HCT116 (cell line): ENCODE measurements at regions not wholly inside any gene's neighbourhood (a gene's known extent, or its start where the extent isn't known, plus 50 kb on each side); places are given as distances from the start of the nearest gene placed in this dataset.

ENCODE experiments used
- ATAC-seq: fragments of 200-7000 bp; cut with Tn5 transposase; 2 replicates; pipeline ENCODE4 v1.9.1; 2020; ENCODE audit warnings: mild to moderate bottlenecking, moderate library complexity
- BruUV-seq: library from RNA; stranded (reverse); fragments of 400-500 nt; replicated peaks from 2 replicates; lab custom pipeline; 2021; lab: Mats Ljungman, UMichigan
- CTCF ChIA-PET: fragments of 300-600 bp; sonication (Branson Sonifier 250); formaldehyde crosslinking; loops from one replicate; lab custom pipeline; 2021; ENCODE audit warnings: antibody characterized with exemption; lab: Charles Lee
- POLR2A ChIA-PET: fragments of 300-600, 350-600 bp; sonication (Branson Sonifier 250); formaldehyde crosslinking; loops from one replicate; lab custom pipeline; 2021; ENCODE audit warnings: antibody characterized with exemption; lab: Charles Lee
- RAD21 ChIA-PET, 2 experiments: fragments of 300-600 bp; sonication (Branson Sonifier 250); formaldehyde crosslinking; loops; one replicate each; lab custom pipeline; 2023; ENCODE audit warnings: low total read pairs in 2 of 2; ENCODE audit not compliant: uncharacterized antibody in 2 of 2, unreplicated experiment in 2 of 2, low non-redundant PET in 1 of 2; lab: Charles Lee
- DNase-seq: peaks from one replicate; pipeline ENCODE4 v3.0.0-alpha.2; 2010; ENCODE audit warnings: low read depth, low spot score
- H2AFZ ChIP-seq: fragments of 200-600 bp; shearing (Covaris generic), sonication (generic); 2 replicates; pipeline ENCODE4 v1.6.1; 2017; ENCODE audit warnings: low read depth, mixed run types, mixed read lengths, antibody characterized with exemption, low read length; ENCODE audit not compliant: poor library complexity, severe bottlenecking
- H3K27ac ChIP-seq: 2 replicates; pipeline ENCODE4 v1.5.1; 2012; ENCODE audit warnings: low read depth, low read length
- H3K27me3 ChIP-seq: fragments of 200-600 bp; sonication (generic); 2 replicates; pipeline ENCODE4 v1.6.1; 2016; ENCODE audit warnings: mixed run types, low read length, mixed read lengths; ENCODE audit not compliant: insufficient read depth
- H3K36me3 ChIP-seq, 2 experiments: fragments of 200-500 bp in 1 of 2; fragments of 200-600 bp in 1 of 2; sonication (Bioruptor generic) in 1 of 2; sonication (generic) in 1 of 2; 2 replicates each; pipeline versions ENCODE4 v1.5.1 to v1.6.1; 2014 to 2016; ENCODE audit warnings: low read length in 2 of 2, inconsistent platforms in 1 of 2, mixed read lengths in 1 of 2, mixed run types in 1 of 2; ENCODE audit not compliant: insufficient read depth in 2 of 2, control insufficient read depth in 1 of 2
- H3K4me1 ChIP-seq, 2 experiments: fragments of 200-600 bp in 1 of 2; sonication (generic) in 1 of 2; 2 replicates each; pipeline versions ENCODE4 v1.5.1 to v1.6.1; 2012 to 2017; ENCODE audit warnings: low read length in 2 of 2, inconsistent platforms in 1 of 2, mild to moderate bottlenecking in 1 of 2, mixed read lengths in 1 of 2, mixed run types in 1 of 2, moderate library complexity in 1 of 2; ENCODE audit not compliant: insufficient read depth in 2 of 2, control insufficient read depth in 1 of 2
- H3K4me2 ChIP-seq: fragments of 200-600 bp; sonication (generic); 2 replicates; pipeline ENCODE4 v1.6.1; 2017; ENCODE audit warnings: mixed run types, low read length, mixed read lengths
- H3K4me3 ChIP-seq, 2 experiments: fragments of 200-600 bp in 1 of 2; sonication (generic) in 1 of 2; replicated peaks in 1 of 2; 2 replicates each; pipeline ENCODE4 v1.5.1; 2011 to 2016; ENCODE audit warnings: low read length in 2 of 2, control low read depth in 1 of 2, low read depth in 1 of 2, mild to moderate bottlenecking in 1 of 2, mixed read lengths in 1 of 2, mixed run types in 1 of 2
- H3K79me2 ChIP-seq: fragments of 200-600 bp; sonication (generic); 2 replicates; pipeline ENCODE4 v1.6.1; 2017; ENCODE audit warnings: mild to moderate bottlenecking, mixed run types, low read length, moderate library complexity, mixed read lengths; ENCODE audit not compliant: insufficient read depth
- H3K9ac ChIP-seq: fragments of 200-600 bp; sonication (generic); 2 replicates; pipeline ENCODE4 v1.6.1; 2016; ENCODE audit warnings: low read length, mixed read lengths
- H3K9me2 ChIP-seq: fragments of 200-600 bp; sonication (generic), shearing (Covaris generic); 2 replicates; pipeline ENCODE4 v1.6.1; 2017; ENCODE audit warnings: mixed run types, mild to moderate bottlenecking, moderate library complexity; ENCODE audit not compliant: insufficient read depth
- H3K9me3 ChIP-seq, 2 experiments: fragments of 200-500 bp in 1 of 2; fragments of 200-600 bp in 1 of 2; sonication (Bioruptor generic) in 1 of 2; sonication (generic) in 1 of 2; 2 replicates each; pipeline ENCODE4 v1.6.1; 2014 to 2017; ENCODE audit warnings: low read length in 2 of 2, mixed read lengths in 2 of 2, inconsistent platforms in 1 of 2, low read depth in 1 of 2, mild to moderate bottlenecking in 1 of 2, mixed run types in 1 of 2, moderate library complexity in 1 of 2; ENCODE audit not compliant: control insufficient read depth in 1 of 2, insufficient read depth in 1 of 2
- H4K20me1 ChIP-seq: fragments of 200-600 bp; sonication (generic), shearing (Covaris generic); 2 replicates; pipeline ENCODE4 v1.6.1; 2017; ENCODE audit warnings: mixed run types, mild to moderate bottlenecking, moderate library complexity; ENCODE audit not compliant: insufficient read depth
- ATF3 ChIP-seq: IDR thresholded peaks from 2 replicates; pipeline ENCODE4 v1.6.1; 2012
- CEBPB ChIP-seq: IDR thresholded peaks from 2 replicates; pipeline ENCODE4 v1.6.1; 2012; ENCODE audit warnings: low read depth
- CTCF ChIP-seq, 3 experiments: fragments of 200-600 bp in 1 of 3; sonication (generic) in 1 of 3; IDR thresholded peaks in 2 of 3; conservative IDR thresholded peaks in 1 of 3; 2 replicates each; pipeline ENCODE4 v1.5.1; 2012 to 2017; ENCODE audit warnings: low read depth in 2 of 3, low read length in 2 of 3, antibody characterized with exemption in 1 of 3, borderline replicate concordance in 1 of 3, control low read depth in 1 of 3, mild to moderate bottlenecking in 1 of 3, mixed read lengths in 1 of 3, mixed run types in 1 of 3, moderate library complexity in 1 of 3; ENCODE audit not compliant: insufficient read depth in 1 of 3
- EGR1 ChIP-seq: IDR thresholded peaks from 2 replicates; pipeline ENCODE4 v1.6.1; 2012; ENCODE audit warnings: low read depth
- ELF1 ChIP-seq: IDR thresholded peaks from 2 replicates; pipeline ENCODE4 v1.6.1; 2012; ENCODE audit warnings: low read depth, borderline replicate concordance
- EZH2phosphoT487 ChIP-seq: fragments of 200-600 bp; IDR thresholded peaks from 2 replicates; pipeline ENCODE4 v1.6.1; 2018; ENCODE audit warnings: antibody characterized with exemption, borderline replicate concordance
- FOSL1 ChIP-seq: IDR thresholded peaks from 2 replicates; pipeline ENCODE4 v1.6.1; 2012; ENCODE audit warnings: low read depth
- MAX ChIP-seq: IDR thresholded peaks from 2 replicates; pipeline ENCODE4 v1.6.1; 2012
- POLR2A ChIP-seq: IDR thresholded peaks from 2 replicates; pipeline ENCODE4 v1.7.0; 2011; ENCODE audit warnings: borderline replicate concordance; ENCODE audit not compliant: insufficient read depth, insufficient read length; ENCODE audit errors: extremely low read depth
- POLR2AphosphoS5 ChIP-seq: IDR thresholded peaks from 2 replicates; pipeline ENCODE4 v1.6.1; 2011; ENCODE audit warnings: mild to moderate bottlenecking, low read depth, low read length, moderate library complexity
- RAD21 ChIP-seq: IDR thresholded peaks from 2 replicates; pipeline ENCODE4 v1.6.1; 2012; ENCODE audit warnings: low read depth, mild to moderate bottlenecking
- REST ChIP-seq: IDR thresholded peaks from 2 replicates; pipeline ENCODE4 v1.6.1; 2012; ENCODE audit warnings: low read depth
- SIN3A ChIP-seq: IDR thresholded peaks from 2 replicates; pipeline ENCODE4 v1.6.1; 2012; ENCODE audit warnings: low read depth
- SRF ChIP-seq: IDR thresholded peaks from 2 replicates; pipeline ENCODE4 v1.6.1; 2012; ENCODE audit warnings: low read depth
- TCF7L2 ChIP-seq: IDR thresholded peaks from 2 replicates; pipeline ENCODE4 v1.7.0; 2011; ENCODE audit warnings: borderline replicate concordance, inconsistent platforms; ENCODE audit not compliant: insufficient read depth, insufficient read length; ENCODE audit errors: extremely low read depth
- YY1 ChIP-seq: IDR thresholded peaks from 2 replicates; pipeline ENCODE4 v1.6.1; 2011; ENCODE audit warnings: low read length, low read depth, moderate library complexity, mild to moderate bottlenecking; ENCODE audit not compliant: insufficient replicate concordance; ENCODE audit errors: extremely low read depth
- ZBTB33 ChIP-seq: IDR thresholded peaks from 2 replicates; pipeline ENCODE4 v1.6.1; 2011; ENCODE audit warnings: mild to moderate bottlenecking, low read length, moderate library complexity; ENCODE audit not compliant: insufficient replicate concordance; ENCODE audit errors: extremely low read depth
- ZFX ChIP-seq: fragments of 450-650 bp; IDR thresholded peaks from 2 replicates; pipeline ENCODE4 v1.6.1; 2017
- ZNF274 ChIP-seq: fragments of 200-500 bp; sonication (Bioruptor generic); IDR thresholded peaks from 2 replicates; pipeline ENCODE4 v1.6.1; 2014; ENCODE audit warnings: mild to moderate bottlenecking, low read depth, low read length, inconsistent platforms
- intact Hi-C: fragments of 100-400 bp; cut with micrococcal nuclease; formaldehyde crosslinking; loops from 2 replicates; pipeline ENCODE4 v1.10.0; 2022

GRCh38 chr4:58749206-58749605 is 1639.0 kb upstream of the IGFBP7 start:
- DNase-seq (no peak), ATAC-seq (no peak)
- no peak overlapping the region for H3K27ac ChIP-seq
- no peaks in the 10 kb centered on the region for H3K79me2 ChIP-seq
- TF ChIP-seq YY1 (no peak), ATF3 (no peak), POLR2AphosphoS5 (no peak), ZNF274 (no peak), POLR2A (no peak), FOSL1 (no peak), ZFX (no peak), SRF (no peak), CTCF (IDR thresholded peaks at IDR 0.05 in 2 of 3, conservative IDR thresholded peaks at IDR 0.05 in 1 of 3; ENCODE audit: borderline replicate concordance in 1 of 3, insufficient read depth in 1 of 3, low read depth in 2 of 3, low read length in 2 of 3) (no peak), REST (no peak), RAD21 (no peak), ZBTB33 (no peak), EZH2phosphoT487 (no peak), CEBPB (no peak), TCF7L2 (no peak), EGR1 (no peak), MAX (no peak), ELF1 (no peak), SIN3A (no peak)
- BruUV-seq, result no TSS peak
- ChIA-PET POLR2A (no interaction called here), RAD21 (no interaction called here), CTCF (no interaction called here)
- no peak overlapping the region for H2AFZ ChIP-seq
- no peaks in the 10 kb centered on the region for H4K20me1 ChIP-seq
- H3K9ac ChIP-seq, result no peak overlapping the region
- no peaks in the 10 kb centered on the region for H3K9me2 ChIP-seq
- no peaks in the 10 kb centered on the region for H3K4me1 ChIP-seq
- no peaks in the 10 kb centered on the region for H3K27me3 ChIP-seq
- no peaks in the 10 kb centered on the region for H3K36me3 ChIP-seq
- no peak overlapping the region for H3K4me3 ChIP-seq
- intact Hi-C loops, result no loop called here
- H3K9me3 ChIP-seq, result peaks cover 0 to 7% of the 10 kb centered on the region in 2 experiments; a peak in 2 of 4 replicates
- no peak overlapping the region for H3K4me2 ChIP-seq
